HCT116 (cell line): ENCODE measurements at regions not wholly inside any gene's neighbourhood (a gene's known extent, or its start where the extent isn't known, plus 50 kb on each side); places are given as distances from the start of the nearest gene placed in this dataset.

ENCODE experiments used
- ATAC-seq: fragments of 200-7000 bp; cut with Tn5 transposase; 2 replicates; pipeline ENCODE4 v1.9.1; 2020; ENCODE audit warnings: mild to moderate bottlenecking, moderate library complexity
- BruUV-seq: library from RNA; stranded (reverse); fragments of 400-500 nt; replicated peaks from 2 replicates; lab custom pipeline; 2021; lab: Mats Ljungman, UMichigan
- CTCF ChIA-PET: fragments of 300-600 bp; sonication (Branson Sonifier 250); formaldehyde crosslinking; loops from one replicate; lab custom pipeline; 2021; ENCODE audit warnings: antibody characterized with exemption; lab: Charles Lee
- POLR2A ChIA-PET: fragments of 300-600, 350-600 bp; sonication (Branson Sonifier 250); formaldehyde crosslinking; loops from one replicate; lab custom pipeline; 2021; ENCODE audit warnings: antibody characterized with exemption; lab: Charles Lee
- RAD21 ChIA-PET, 2 experiments: fragments of 300-600 bp; sonication (Branson Sonifier 250); formaldehyde crosslinking; loops; one replicate each; lab custom pipeline; 2023; ENCODE audit warnings: low total read pairs in 2 of 2; ENCODE audit not compliant: uncharacterized antibody in 2 of 2, unreplicated experiment in 2 of 2, low non-redundant PET in 1 of 2; lab: Charles Lee
- DNase-seq: peaks from one replicate; pipeline ENCODE4 v3.0.0-alpha.2; 2010; ENCODE audit warnings: low read depth, low spot score
- H2AFZ ChIP-seq: fragments of 200-600 bp; shearing (Covaris generic), sonication (generic); 2 replicates; pipeline ENCODE4 v1.6.1; 2017; ENCODE audit warnings: low read depth, mixed run types, mixed read lengths, antibody characterized with exemption, low read length; ENCODE audit not compliant: poor library complexity, severe bottlenecking
- H3K27ac ChIP-seq: 2 replicates; pipeline ENCODE4 v1.5.1; 2012; ENCODE audit warnings: low read depth, low read length
- H3K27me3 ChIP-seq: fragments of 200-600 bp; sonication (generic); 2 replicates; pipeline ENCODE4 v1.6.1; 2016; ENCODE audit warnings: mixed run types, low read length, mixed read lengths; ENCODE audit not compliant: insufficient read depth
- H3K36me3 ChIP-seq, 2 experiments: fragments of 200-500 bp in 1 of 2; fragments of 200-600 bp in 1 of 2; sonication (Bioruptor generic) in 1 of 2; sonication (generic) in 1 of 2; 2 replicates each; pipeline versions ENCODE4 v1.5.1 to v1.6.1; 2014 to 2016; ENCODE audit warnings: low read length in 2 of 2, inconsistent platforms in 1 of 2, mixed read lengths in 1 of 2, mixed run types in 1 of 2; ENCODE audit not compliant: insufficient read depth in 2 of 2, control insufficient read depth in 1 of 2
- H3K4me1 ChIP-seq, 2 experiments: fragments of 200-600 bp in 1 of 2; sonication (generic) in 1 of 2; 2 replicates each; pipeline versions ENCODE4 v1.5.1 to v1.6.1; 2012 to 2017; ENCODE audit warnings: low read length in 2 of 2, inconsistent platforms in 1 of 2, mild to moderate bottlenecking in 1 of 2, mixed read lengths in 1 of 2, mixed run types in 1 of 2, moderate library complexity in 1 of 2; ENCODE audit not compliant: insufficient read depth in 2 of 2, control insufficient read depth in 1 of 2
- H3K4me2 ChIP-seq: fragments of 200-600 bp; sonication (generic); 2 replicates; pipeline ENCODE4 v1.6.1; 2017; ENCODE audit warnings: mixed run types, low read length, mixed read lengths
- H3K4me3 ChIP-seq, 2 experiments: fragments of 200-600 bp in 1 of 2; sonication (generic) in 1 of 2; replicated peaks in 1 of 2; 2 replicates each; pipeline ENCODE4 v1.5.1; 2011 to 2016; ENCODE audit warnings: low read length in 2 of 2, control low read depth in 1 of 2, low read depth in 1 of 2, mild to moderate bottlenecking in 1 of 2, mixed read lengths in 1 of 2, mixed run types in 1 of 2
- H3K79me2 ChIP-seq: fragments of 200-600 bp; sonication (generic); 2 replicates; pipeline ENCODE4 v1.6.1; 2017; ENCODE audit warnings: mild to moderate bottlenecking, mixed run types, low read length, moderate library complexity, mixed read lengths; ENCODE audit not compliant: insufficient read depth
- H3K9ac ChIP-seq: fragments of 200-600 bp; sonication (generic); 2 replicates; pipeline ENCODE4 v1.6.1; 2016; ENCODE audit warnings: low read length, mixed read lengths
- H3K9me2 ChIP-seq: fragments of 200-600 bp; sonication (generic), shearing (Covaris generic); 2 replicates; pipeline ENCODE4 v1.6.1; 2017; ENCODE audit warnings: mixed run types, mild to moderate bottlenecking, moderate library complexity; ENCODE audit not compliant: insufficient read depth
- H3K9me3 ChIP-seq, 2 experiments: fragments of 200-500 bp in 1 of 2; fragments of 200-600 bp in 1 of 2; sonication (Bioruptor generic) in 1 of 2; sonication (generic) in 1 of 2; 2 replicates each; pipeline ENCODE4 v1.6.1; 2014 to 2017; ENCODE audit warnings: low read length in 2 of 2, mixed read lengths in 2 of 2, inconsistent platforms in 1 of 2, low read depth in 1 of 2, mild to moderate bottlenecking in 1 of 2, mixed run types in 1 of 2, moderate library complexity in 1 of 2; ENCODE audit not compliant: control insufficient read depth in 1 of 2, insufficient read depth in 1 of 2
- H4K20me1 ChIP-seq: fragments of 200-600 bp; sonication (generic), shearing (Covaris generic); 2 replicates; pipeline ENCODE4 v1.6.1; 2017; ENCODE audit warnings: mixed run types, mild to moderate bottlenecking, moderate library complexity; ENCODE audit not compliant: insufficient read depth
- CBX3 ChIP-seq: IDR thresholded peaks from 2 replicates; pipeline ENCODE4 v1.6.1; 2012; ENCODE audit warnings: low read depth
- CEBPB ChIP-seq: IDR thresholded peaks from 2 replicates; pipeline ENCODE4 v1.6.1; 2012; ENCODE audit warnings: low read depth
- EGR1 ChIP-seq: IDR thresholded peaks from 2 replicates; pipeline ENCODE4 v1.6.1; 2012; ENCODE audit warnings: low read depth
- ELF1 ChIP-seq: IDR thresholded peaks from 2 replicates; pipeline ENCODE4 v1.6.1; 2012; ENCODE audit warnings: low read depth, borderline replicate concordance
- EZH2 ChIP-seq: fragments of 200-600 bp; sonication (generic); IDR thresholded peaks from 2 replicates; pipeline ENCODE4 v1.6.1; 2017; ENCODE audit warnings: antibody characterized with exemption, mixed run types
- FOSL1 ChIP-seq: IDR thresholded peaks from 2 replicates; pipeline ENCODE4 v1.6.1; 2012; ENCODE audit warnings: low read depth
- JUND ChIP-seq: IDR thresholded peaks from 2 replicates; pipeline ENCODE4 v1.6.1; 2012
- POLR2A ChIP-seq: IDR thresholded peaks from 2 replicates; pipeline ENCODE4 v1.7.0; 2011; ENCODE audit warnings: borderline replicate concordance; ENCODE audit not compliant: insufficient read depth, insufficient read length; ENCODE audit errors: extremely low read depth
- POLR2AphosphoS5 ChIP-seq: IDR thresholded peaks from 2 replicates; pipeline ENCODE4 v1.6.1; 2011; ENCODE audit warnings: mild to moderate bottlenecking, low read depth, low read length, moderate library complexity
- RAD21 ChIP-seq: IDR thresholded peaks from 2 replicates; pipeline ENCODE4 v1.6.1; 2012; ENCODE audit warnings: low read depth, mild to moderate bottlenecking
- SP1 ChIP-seq: IDR thresholded peaks from 2 replicates; pipeline ENCODE4 v1.6.1; 2012; ENCODE audit warnings: low read depth
- SRF ChIP-seq: IDR thresholded peaks from 2 replicates; pipeline ENCODE4 v1.6.1; 2012; ENCODE audit warnings: low read depth
- TCF7L2 ChIP-seq: IDR thresholded peaks from 2 replicates; pipeline ENCODE4 v1.7.0; 2011; ENCODE audit warnings: borderline replicate concordance, inconsistent platforms; ENCODE audit not compliant: insufficient read depth, insufficient read length; ENCODE audit errors: extremely low read depth
- YY1 ChIP-seq: IDR thresholded peaks from 2 replicates; pipeline ENCODE4 v1.6.1; 2011; ENCODE audit warnings: low read length, low read depth, moderate library complexity, mild to moderate bottlenecking; ENCODE audit not compliant: insufficient replicate concordance; ENCODE audit errors: extremely low read depth
- ZFX ChIP-seq: fragments of 450-650 bp; IDR thresholded peaks from 2 replicates; pipeline ENCODE4 v1.6.1; 2017
- ZNF274 ChIP-seq: fragments of 200-500 bp; sonication (Bioruptor generic); IDR thresholded peaks from 2 replicates; pipeline ENCODE4 v1.6.1; 2014; ENCODE audit warnings: mild to moderate bottlenecking, low read depth, low read length, inconsistent platforms
- intact Hi-C: fragments of 100-400 bp; cut with micrococcal nuclease; formaldehyde crosslinking; loops from 2 replicates; pipeline ENCODE4 v1.10.0; 2022
- TF ChIP-seq, protein P1 (sequence below): IDR thresholded peaks from 2 replicates; pipeline ENCODE4 v1.6.1; 2011; ENCODE audit warnings: mild to moderate bottlenecking, low read length, moderate library complexity; ENCODE audit not compliant: insufficient replicate concordance; ENCODE audit errors: extremely low read depth
- TF ChIP-seq, protein P2 (sequence below): IDR thresholded peaks from 2 replicates; pipeline ENCODE4 v1.6.1; 2012
- TF ChIP-seq, protein P3 (sequence below): IDR thresholded peaks from 2 replicates; pipeline ENCODE4 v1.6.1; 2012
- TF ChIP-seq, protein P4 (sequence below), 3 experiments: fragments of 200-600 bp in 1 of 3; sonication (generic) in 1 of 3; IDR thresholded peaks in 2 of 3; conservative IDR thresholded peaks in 1 of 3; 2 replicates each; pipeline ENCODE4 v1.5.1; 2012 to 2017; ENCODE audit warnings: low read depth in 2 of 3, low read length in 2 of 3, antibody characterized with exemption in 1 of 3, borderline replicate concordance in 1 of 3, control low read depth in 1 of 3, mild to moderate bottlenecking in 1 of 3, mixed read lengths in 1 of 3, mixed run types in 1 of 3, moderate library complexity in 1 of 3; ENCODE audit not compliant: insufficient read depth in 1 of 3

DNA sequence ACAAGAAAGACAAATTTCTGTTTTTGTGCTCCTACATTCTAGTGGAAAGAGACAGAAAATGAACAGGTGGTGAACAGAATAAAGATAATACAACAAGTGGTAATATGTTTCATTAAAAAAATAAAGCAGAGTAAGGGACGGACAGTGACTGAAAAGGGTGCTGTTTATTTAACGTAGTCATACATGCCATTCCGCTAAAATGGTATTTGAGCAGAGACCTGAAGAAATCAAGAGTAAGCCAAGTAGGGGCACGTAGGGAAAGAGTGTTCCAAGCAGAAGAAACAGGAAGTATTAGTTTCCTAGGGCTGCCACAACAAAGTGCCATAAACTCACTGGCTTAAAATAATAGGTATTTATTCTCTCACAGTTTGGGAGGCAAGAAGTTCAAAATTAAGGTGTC is 65.6 kb upstream of the KCTD3 start:
- H3K36me3 ChIP-seq, result no peaks in the 10 kb centered on the region

More for the DNA sequence above, 65.6 kb upstream of the KCTD3 start:
- no peak overlapping the region for H3K4me2 ChIP-seq
- H3K9ac ChIP-seq, result no peak overlapping the region
- no peaks in the 10 kb centered on the region for H3K9me3 ChIP-seq
- ChIA-PET RAD21 (no interaction called here), CTCF (no interaction called here), POLR2A (no interaction called here)
- BruUV-seq, result no TSS peak
- DNase-seq, result no peak
- H3K27ac ChIP-seq, result no peak overlapping the region
- no peaks in the 10 kb centered on the region for H3K79me2 ChIP-seq
- H3K27me3 ChIP-seq, result no peaks in the 10 kb centered on the region
- intact Hi-C loops, result no loop called here
- no peaks in the 10 kb centered on the region for H4K20me1 ChIP-seq
- H3K4me3 ChIP-seq, result no peak overlapping the region
- H2AFZ ChIP-seq, result no peak overlapping the region
- no peak for ATAC-seq
- H3K9me2 ChIP-seq, result no peaks in the 10 kb centered on the region
- no peaks in the 10 kb centered on the region for H3K4me1 ChIP-seq
- TF ChIP-seq EGR1 (no peak), JUND (no peak), POLR2AphosphoS5 (no peak), POLR2A (no peak), SRF (no peak), SP1 (no peak), YY1 (no peak), RAD21 (no peak), ELF1 (no peak), EZH2 (no peak), ZNF274 (no peak), CEBPB (no peak), TCF7L2 (no peak), ZFX (no peak), CBX3 (no peak), FOSL1 (no peak)
- TF ChIP-seq, protein P1, sequence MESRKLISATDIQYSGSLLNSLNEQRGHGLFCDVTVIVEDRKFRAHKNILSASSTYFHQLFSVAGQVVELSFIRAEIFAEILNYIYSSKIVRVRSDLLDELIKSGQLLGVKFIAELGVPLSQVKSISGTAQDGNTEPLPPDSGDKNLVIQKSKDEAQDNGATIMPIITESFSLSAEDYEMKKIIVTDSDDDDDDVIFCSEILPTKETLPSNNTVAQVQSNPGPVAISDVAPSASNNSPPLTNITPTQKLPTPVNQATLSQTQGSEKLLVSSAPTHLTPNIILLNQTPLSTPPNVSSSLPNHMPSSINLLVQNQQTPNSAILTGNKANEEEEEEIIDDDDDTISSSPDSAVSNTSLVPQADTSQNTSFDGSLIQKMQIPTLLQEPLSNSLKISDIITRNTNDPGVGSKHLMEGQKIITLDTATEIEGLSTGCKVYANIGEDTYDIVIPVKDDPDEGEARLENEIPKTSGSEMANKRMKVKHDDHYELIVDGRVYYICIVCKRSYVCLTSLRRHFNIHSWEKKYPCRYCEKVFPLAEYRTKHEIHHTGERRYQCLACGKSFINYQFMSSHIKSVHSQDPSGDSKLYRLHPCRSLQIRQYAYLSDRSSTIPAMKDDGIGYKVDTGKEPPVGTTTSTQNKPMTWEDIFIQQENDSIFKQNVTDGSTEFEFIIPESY, result no peak
- TF ChIP-seq, protein P2, sequence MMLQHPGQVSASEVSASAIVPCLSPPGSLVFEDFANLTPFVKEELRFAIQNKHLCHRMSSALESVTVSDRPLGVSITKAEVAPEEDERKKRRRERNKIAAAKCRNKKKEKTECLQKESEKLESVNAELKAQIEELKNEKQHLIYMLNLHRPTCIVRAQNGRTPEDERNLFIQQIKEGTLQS, result no peak
- TF ChIP-seq, protein P3, sequence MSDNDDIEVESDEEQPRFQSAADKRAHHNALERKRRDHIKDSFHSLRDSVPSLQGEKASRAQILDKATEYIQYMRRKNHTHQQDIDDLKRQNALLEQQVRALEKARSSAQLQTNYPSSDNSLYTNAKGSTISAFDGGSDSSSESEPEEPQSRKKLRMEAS, result no peak
- TF ChIP-seq, protein P4, sequence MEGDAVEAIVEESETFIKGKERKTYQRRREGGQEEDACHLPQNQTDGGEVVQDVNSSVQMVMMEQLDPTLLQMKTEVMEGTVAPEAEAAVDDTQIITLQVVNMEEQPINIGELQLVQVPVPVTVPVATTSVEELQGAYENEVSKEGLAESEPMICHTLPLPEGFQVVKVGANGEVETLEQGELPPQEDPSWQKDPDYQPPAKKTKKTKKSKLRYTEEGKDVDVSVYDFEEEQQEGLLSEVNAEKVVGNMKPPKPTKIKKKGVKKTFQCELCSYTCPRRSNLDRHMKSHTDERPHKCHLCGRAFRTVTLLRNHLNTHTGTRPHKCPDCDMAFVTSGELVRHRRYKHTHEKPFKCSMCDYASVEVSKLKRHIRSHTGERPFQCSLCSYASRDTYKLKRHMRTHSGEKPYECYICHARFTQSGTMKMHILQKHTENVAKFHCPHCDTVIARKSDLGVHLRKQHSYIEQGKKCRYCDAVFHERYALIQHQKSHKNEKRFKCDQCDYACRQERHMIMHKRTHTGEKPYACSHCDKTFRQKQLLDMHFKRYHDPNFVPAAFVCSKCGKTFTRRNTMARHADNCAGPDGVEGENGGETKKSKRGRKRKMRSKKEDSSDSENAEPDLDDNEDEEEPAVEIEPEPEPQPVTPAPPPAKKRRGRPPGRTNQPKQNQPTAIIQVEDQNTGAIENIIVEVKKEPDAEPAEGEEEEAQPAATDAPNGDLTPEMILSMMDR (IDR thresholded peaks at IDR 0.05 in 2 of 3, conservative IDR thresholded peaks at IDR 0.05 in 1 of 3; ENCODE audit: borderline replicate concordance in 1 of 3, insufficient read depth in 1 of 3, low read depth in 2 of 3, low read length in 2 of 3), result no peak
